D341Med (cell line): ENCODE measurements at regions not wholly inside any gene's neighbourhood (a gene's known extent, or its start where the extent isn't known, plus 50 kb on each side); places are given as distances from the start of the nearest gene placed in this dataset.
"Not testable (repeated sequence)": the region's sequence is repeated elsewhere in the genome, so short reads cannot be mapped to it uniquely, and the experiment has no call there.

Experiments
- DNase-seq: peaks from one replicate; pipeline ENCODE4 v3.0.0; 2012; ENCODE audit warnings: low spot score

GRCh38 chr15:32342772-32343199 lies 60.3 kb downstream of the GOLGA8K start:
- DNase-seq = not testable (repeated sequence)

GRCh38 chr15:32342268-32342667 lies 60.8 kb downstream of the GOLGA8K start:
- not testable (repeated sequence) for DNase-seq

GRCh38 chr15:32341530-32341929 lies 61.6 kb downstream of the GOLGA8K start:
- DNase-seq = not testable (repeated sequence)

GRCh38 chr15:32336804-32337203 lies 66.3 kb downstream of the GOLGA8K start:
- DNase-seq = not testable (repeated sequence)

- DNase-seq = not testable (repeated sequence)
Observed at GRCh38 chr15:32323353-32323752, 79.7 kb downstream of the GOLGA8K start.

GRCh38 chr15:32319247-32319646 lies 83.8 kb downstream of the GOLGA8K start:
- DNase-seq = not testable (repeated sequence)

- DNase-seq = not testable (repeated sequence)
Observed at GRCh38 chr15:32316482-32316881, 86.6 kb downstream of the GOLGA8K start.

- not testable (repeated sequence) for DNase-seq
Observed at GRCh38 chr15:32315079-32315939, 87.8 kb downstream of the GOLGA8K start.

GRCh38 chr15:32313446-32314209 lies 89.5 kb downstream of the GOLGA8K start:
- DNase-seq = not testable (repeated sequence)

- DNase-seq = not testable (repeated sequence)
Observed at GRCh38 chr15:32312721-32313120, 90.4 kb downstream of the GOLGA8K start.

- DNase-seq = not testable (repeated sequence)
Observed at GRCh38 chr15:32307592-32307991, 95.5 kb downstream of the GOLGA8K start.

- DNase-seq = not testable (repeated sequence)
Observed at GRCh38 chr15:32276200-32276830, 126.8 kb downstream of the GOLGA8K start.

GRCh38 chr15:32253958-32254357 lies 149.1 kb downstream of the GOLGA8K start:
- DNase-seq = not testable (repeated sequence)

- not testable (repeated sequence) for DNase-seq
Observed at GRCh38 chr15:32249207-32249606, 153.9 kb downstream of the GOLGA8K start.

GRCh38 chr15:32243727-32244126 lies 159.4 kb downstream of the GOLGA8K start:
- DNase-seq = not testable (repeated sequence)

- DNase-seq = not testable (repeated sequence)
Observed at GRCh38 chr15:32242780-32243528, 160.1 kb downstream of the GOLGA8K start.

GRCh38 chr15:32227410-32228114 lies 175.5 kb downstream of the GOLGA8K start:
- DNase-seq = not testable (repeated sequence)

GRCh38 chr15:32222716-32223115 lies 180.4 kb downstream of the GOLGA8K start:
- peak; percentile 54 for DNase-seq
